Osteoblast (primary cell): ENCODE measurements at regions not wholly inside any gene's neighbourhood (a gene's known extent, or its start where the extent isn't known, plus 50 kb on each side); places are given as distances from the start of the nearest gene placed in this dataset.

Source experiments
- DNase-seq: peaks from one replicate; pipeline ENCODE4 v3.0.0; 2011; ENCODE audit warnings: low spot score, mixed read lengths; ENCODE audit not compliant: insufficient read length; ENCODE audit errors: missing footprints
- H2AFZ ChIP-seq: 2 replicates; pipeline ENCODE4 v1.6.0; 2011; ENCODE audit warnings: mild to moderate bottlenecking, low read length
- H3K27ac ChIP-seq: 2 replicates; pipeline ENCODE4 v1.5.1; 2011; ENCODE audit warnings: mild to moderate bottlenecking, low read depth, low read length, moderate library complexity
- H3K27me3 ChIP-seq: 2 replicates; pipeline ENCODE4 v1.6.0; 2012; ENCODE audit warnings: mild to moderate bottlenecking, control low read depth, inconsistent platforms, low read length, moderate library complexity; ENCODE audit not compliant: insufficient read depth
- H3K36me3 ChIP-seq: 2 replicates; pipeline ENCODE4 v1.5.1; 2011; ENCODE audit warnings: mild to moderate bottlenecking, low read length, control low read depth, moderate library complexity; ENCODE audit not compliant: insufficient read depth
- H3K4me1 ChIP-seq: 2 replicates; pipeline ENCODE4 v1.5.1; 2011; ENCODE audit warnings: mild to moderate bottlenecking, low read length, control low read depth, moderate library complexity; ENCODE audit not compliant: insufficient read depth
- H3K4me2 ChIP-seq: 2 replicates; pipeline ENCODE4 v1.6.0; 2011; ENCODE audit warnings: mild to moderate bottlenecking, low read length; ENCODE audit not compliant: insufficient read depth
- H3K4me3 ChIP-seq: fragments of 200-600 bp; sonication (generic); 3 replicates; pipeline ENCODE4 v1.5.1; 2012; ENCODE audit warnings: mild to moderate bottlenecking, low read length, inconsistent platforms; ENCODE audit not compliant: insufficient read depth
- H3K79me2 ChIP-seq: 2 replicates; pipeline ENCODE4 v1.6.0; 2012; ENCODE audit warnings: mild to moderate bottlenecking, low read length, control low read depth, inconsistent platforms; ENCODE audit not compliant: insufficient read depth
- H3K9me3 ChIP-seq: 2 replicates; pipeline ENCODE4 v1.5.1; 2011; ENCODE audit warnings: low read depth, low read length, control low read depth
- H4K20me1 ChIP-seq: 2 replicates; pipeline ENCODE4 v1.6.0; 2012; ENCODE audit warnings: mild to moderate bottlenecking, low read length, control low read depth; ENCODE audit not compliant: insufficient read depth
- CTCF ChIP-seq: IDR thresholded peaks from 2 replicates; pipeline ENCODE4 v1.5.1; 2011; ENCODE audit warnings: mild to moderate bottlenecking, low read depth, low read length, moderate library complexity; ENCODE audit errors: extremely low read depth

GRCh38 chr1:173280899-173281660 lies 73.9 kb upstream of the TNFSF4 start:
- H3K36me3 ChIP-seq, result no peaks in the 10 kb centered on the region
- no peaks in the 10 kb centered on the region for H4K20me1 ChIP-seq
- H3K27me3 ChIP-seq, result no peaks in the 10 kb centered on the region
- no peak for TF ChIP-seq CTCF
- H3K79me2 ChIP-seq, result no peaks in the 10 kb centered on the region
- H3K27ac ChIP-seq, result no peak overlapping the region
- no peak overlapping the region for H2AFZ ChIP-seq
- no peak overlapping the region for H3K4me3 ChIP-seq
- DNase-seq, result no peak
- no peaks in the 10 kb centered on the region for H3K4me1 ChIP-seq
- H3K4me2 ChIP-seq, result no peak overlapping the region
- no peaks in the 10 kb centered on the region for H3K9me3 ChIP-seq

GRCh38 chr1:173285048-173285447 lies 77.9 kb upstream of the TNFSF4 start:
- Histone ChIP-seq H3K27me3 (no peaks in the 10 kb centered on the region), H3K79me2 (no peaks in the 10 kb centered on the region), H4K20me1 (no peaks in the 10 kb centered on the region), H3K4me1 (no peaks in the 10 kb centered on the region), H2AFZ (no peak overlapping the region), H3K36me3 (no peaks in the 10 kb centered on the region), H3K4me2 (no peak overlapping the region), H3K9me3 (no peaks in the 10 kb centered on the region), H3K4me3 (no peak overlapping the region), H3K27ac (no peak overlapping the region)
- no peak for DNase-seq
- TF ChIP-seq CTCF, result no peak

DNA sequence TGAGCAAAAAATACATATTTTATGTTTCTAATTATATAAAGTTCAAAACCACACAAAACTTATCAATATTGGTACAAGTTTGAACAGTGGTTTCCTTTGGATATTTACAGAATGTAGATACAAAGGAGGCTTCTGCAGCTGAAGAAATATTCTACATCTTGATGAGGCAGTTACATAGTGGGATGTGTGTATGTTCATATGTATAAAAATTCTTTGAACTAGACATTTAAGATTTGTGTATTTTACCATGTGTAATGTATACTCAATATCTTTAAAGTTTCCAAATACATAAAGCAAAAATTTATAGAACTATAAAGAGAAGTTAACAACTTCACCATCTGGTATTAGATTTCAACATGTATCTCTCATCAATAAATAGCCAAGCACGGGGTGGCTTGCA lies 80.7 kb upstream of the TNFSF4 start:
- H3K27me3 ChIP-seq, result no peaks in the 10 kb centered on the region
- no peak for DNase-seq
- H3K9me3 ChIP-seq, result no peaks in the 10 kb centered on the region
- H2AFZ ChIP-seq, result no peak overlapping the region
- no peak overlapping the region for H3K27ac ChIP-seq
- no peak overlapping the region for H3K4me2 ChIP-seq
- no peaks in the 10 kb centered on the region for H3K4me1 ChIP-seq
- TF ChIP-seq CTCF, result no peak
- H4K20me1 ChIP-seq, result no peaks in the 10 kb centered on the region
- H3K4me3 ChIP-seq, result no peak overlapping the region
- H3K79me2 ChIP-seq, result no peaks in the 10 kb centered on the region
- H3K36me3 ChIP-seq, result no peaks in the 10 kb centered on the region

DNA sequence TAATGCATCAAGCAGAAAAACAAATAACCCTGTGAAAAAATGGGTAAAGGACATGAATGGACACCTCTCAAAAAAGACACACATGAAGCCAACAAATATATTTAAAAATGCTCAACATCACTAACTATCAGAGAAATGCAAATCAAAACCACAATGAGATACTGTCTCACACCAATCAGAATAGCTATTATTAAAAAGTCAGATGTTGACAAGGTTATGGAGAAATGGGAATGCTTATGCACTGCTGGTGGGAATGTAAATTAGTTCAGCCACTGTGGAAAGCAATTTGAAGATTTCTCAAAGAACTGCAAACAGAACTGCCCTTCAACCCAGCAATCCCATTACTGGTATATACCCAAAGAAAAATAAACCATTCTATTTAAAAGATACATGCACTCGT lies 86.6 kb upstream of the TNFSF4 start:
- no peak for DNase-seq
- Histone ChIP-seq H3K27me3 (no peaks in the 10 kb centered on the region), H3K4me3 (no peak overlapping the region), H3K9me3 (no peaks in the 10 kb centered on the region), H3K79me2 (no peaks in the 10 kb centered on the region), H4K20me1 (no peaks in the 10 kb centered on the region), H2AFZ (no peak overlapping the region), H3K27ac (no peak overlapping the region), H3K4me2 (no peak overlapping the region), H3K4me1 (peaks cover 7% of the 10 kb centered on the region), H3K36me3 (no peaks in the 10 kb centered on the region)
- no peak for TF ChIP-seq CTCF
